GM12878 (cell line): ENCODE measurements at regions not wholly inside any gene's neighbourhood (a gene's known extent, or its start where the extent isn't known, plus 50 kb on each side); places are given as distances from the start of the nearest gene placed in this dataset.

Experiments used
- ATAC-seq: fragments of 200-7000 bp; cut with Tn5 transposase; 3 replicates; pipeline ENCODE4 v1.9.1; 2020; ENCODE audit warnings: mild to moderate bottlenecking, moderate library complexity
- BruUV-seq: library from RNA; stranded (reverse); fragments of 400-500 nt; replicated peaks from 2 replicates; lab custom pipeline; 2021; lab: Mats Ljungman, UMichigan
- CTCF ChIA-PET: fragments of 300-600 bp; sonication (Branson Sonifier 250); formaldehyde crosslinking; extraction: SDS; loops from one replicate; lab custom pipeline; 2021; ENCODE audit warnings: inconsistent platforms; lab: Yijun Ruan, JAX
- POLR2A ChIA-PET: fragments of 350-600 bp; formaldehyde crosslinking; extraction: SDS; loops from one replicate; lab custom pipeline; 2021; ENCODE audit warnings: inconsistent platforms; lab: Charles Lee
- RAD21 ChIA-PET: fragments of 300-600 bp; sonication (Branson Sonifier 250); formaldehyde crosslinking; loops from one replicate; lab custom pipeline; 2023; ENCODE audit warnings: antibody characterized with exemption; ENCODE audit not compliant: unreplicated experiment; lab: Charles Lee
- SMC1A ChIA-PET: fragments of 300-600 bp; sonication (Branson Sonifier 250); formaldehyde crosslinking; loops from one replicate; lab custom pipeline; 2023; ENCODE audit not compliant: unreplicated experiment, uncharacterized antibody; lab: Charles Lee
- DNase-seq: peaks from one replicate; pipeline ENCODE4 v3.0.0-alpha.2; 2011; ENCODE audit warnings: low read depth, low spot score
- FAIRE-seq: peaks from 3 replicates; lab custom pipeline; 2011; peaks lifted over from hg19 to GRCh38; lab: Jason Lieb, UNC
- H2AFZ ChIP-seq: 2 replicates; pipeline ENCODE4 v1.6.0; 2011; ENCODE audit warnings: low read depth, low read length, control low read depth; ENCODE audit not compliant: control insufficient read depth
- H3K27ac ChIP-seq: 2 replicates; pipeline ENCODE4 v1.5.1; 2011; ENCODE audit warnings: control low read depth; ENCODE audit not compliant: control insufficient read depth, insufficient read depth
- H3K27me3 ChIP-seq, 2 experiments: replicated peaks in 1 of 2; 2 replicates each; pipeline versions ENCODE4 v1.6.0 to v1.6.1; 2011; ENCODE audit warnings: low read length in 1 of 2; ENCODE audit not compliant: control insufficient read depth in 2 of 2, insufficient read depth in 2 of 2
- H3K36me3 ChIP-seq, 2 experiments: 2 replicates each; pipeline ENCODE4 v1.5.1; 2011; ENCODE audit warnings: low read length in 1 of 2; ENCODE audit not compliant: control insufficient read depth in 2 of 2, insufficient read depth in 2 of 2
- H3K4me1 ChIP-seq: 2 replicates; pipeline ENCODE4 v1.6.1; 2011; ENCODE audit warnings: mild to moderate bottlenecking, low read length, moderate library complexity, mixed read lengths; ENCODE audit not compliant: control insufficient read depth, insufficient read depth
- H3K4me2 ChIP-seq: 2 replicates; pipeline ENCODE4 v1.6.0; 2011; ENCODE audit warnings: control low read depth; ENCODE audit not compliant: control insufficient read depth, insufficient read depth
- H3K4me3 ChIP-seq: fragments of 200-600 bp; sonication (generic); 2 replicates; pipeline ENCODE4 v1.5.1; 2016
- H3K79me2 ChIP-seq: 2 replicates; pipeline ENCODE4 v1.6.0; 2011; ENCODE audit warnings: low read length; ENCODE audit not compliant: control insufficient read depth, insufficient read depth
- H3K9ac ChIP-seq: 2 replicates; pipeline ENCODE4 v1.8.0; 2011; ENCODE audit warnings: low read length, control low read depth, mixed read lengths; ENCODE audit not compliant: control insufficient read depth, insufficient read depth
- H3K9me3 ChIP-seq: replicated peaks from 3 replicates; pipeline ENCODE4 v1.5.1; 2011; ENCODE audit warnings: mild to moderate bottlenecking, low read length; ENCODE audit not compliant: control insufficient read depth, insufficient read depth
- H4K20me1 ChIP-seq: 2 replicates; pipeline ENCODE4 v1.6.0; 2011; ENCODE audit not compliant: control insufficient read depth, insufficient read depth
- ASH2L ChIP-seq: fragments of 300-600, 200-600 bp; sonication (generic); IDR thresholded peaks from 2 replicates; pipeline ENCODE4 v1.6.1; 2017; ENCODE audit warnings: low read depth, mild to moderate bottlenecking, borderline replicate concordance
- NBN ChIP-seq: fragments of 450-650 bp; IDR thresholded peaks from 2 replicates; pipeline ENCODE4 v1.6.1; 2016
- NFIC ChIP-seq: IDR thresholded peaks from 2 replicates; pipeline ENCODE4 v1.6.1; 2012; ENCODE audit warnings: low read depth, mild to moderate bottlenecking, inconsistent platforms, low read length, moderate library complexity
- POU2F2 ChIP-seq: IDR thresholded peaks from 3 replicates; pipeline ENCODE4 v1.6.1; 2011; ENCODE audit warnings: low read depth, mild to moderate bottlenecking, low read length, borderline replicate concordance
- STAT3 ChIP-seq: IDR thresholded peaks from 2 replicates; pipeline ENCODE4 v1.6.1; 2011; ENCODE audit warnings: low read depth, low read length, improper control_type of control experiment
- TCF12 ChIP-seq: IDR thresholded peaks from 2 replicates; pipeline ENCODE4 v1.6.1; 2011; ENCODE audit warnings: low read depth, mild to moderate bottlenecking, low read length
- YBX1 ChIP-seq: fragments of 450-650 bp; IDR thresholded peaks from 2 replicates; pipeline ENCODE4 v1.6.1; 2016; ENCODE audit warnings: antibody characterized with exemption
- WGBS: methylation state at CpG from one replicate; pipeline ENCODE4 v1.1.6; 2016; ENCODE audit warnings: low lambda C conversion rate; ENCODE audit not compliant: insufficient replicate concordance, insufficient coverage; ENCODE audit errors: missing lambda C conversion rate; 5-methylcytosine and 5-hydroxymethylcytosine counted together
- in situ Hi-C: fragments of 300-500 bp; cut with MboI; formaldehyde crosslinking; loops from 9 replicates; pipeline ENCODE4 v1.14.3; 2018; ENCODE audit warnings: mixed read lengths
- intact Hi-C: fragments of 100-400 bp; cut with micrococcal nuclease; formaldehyde crosslinking; loops from one replicate; pipeline ENCODE4 v1.14.2; 2022; ENCODE audit not compliant: unreplicated experiment
- TF ChIP-seq, protein P1 (sequence below): fragments of 450-650 bp; IDR thresholded peaks from 2 replicates; pipeline ENCODE4 v1.6.1; 2017; ENCODE audit warnings: antibody characterized with exemption, mild to moderate bottlenecking, moderate library complexity
- TF ChIP-seq, protein P2 (sequence below): IDR thresholded peaks from 2 replicates; pipeline ENCODE4 v1.6.1; 2011; ENCODE audit warnings: borderline replicate concordance, low read depth, mild to moderate bottlenecking, moderate library complexity, low read length; ENCODE audit not compliant: insufficient read depth, poor library complexity, severe bottlenecking
- TF ChIP-seq, protein P3 (sequence below): IDR thresholded peaks from 2 replicates; pipeline ENCODE4 v1.6.1; 2011; ENCODE audit warnings: low read depth, mild to moderate bottlenecking, low read length, moderate library complexity, borderline replicate concordance; ENCODE audit errors: extremely low read depth
- TF ChIP-seq, protein P4 (sequence below): fragments of 450-650 bp; IDR thresholded peaks from 2 replicates; pipeline ENCODE4 v1.6.1; 2014; ENCODE audit warnings: mild to moderate bottlenecking

DNA sequence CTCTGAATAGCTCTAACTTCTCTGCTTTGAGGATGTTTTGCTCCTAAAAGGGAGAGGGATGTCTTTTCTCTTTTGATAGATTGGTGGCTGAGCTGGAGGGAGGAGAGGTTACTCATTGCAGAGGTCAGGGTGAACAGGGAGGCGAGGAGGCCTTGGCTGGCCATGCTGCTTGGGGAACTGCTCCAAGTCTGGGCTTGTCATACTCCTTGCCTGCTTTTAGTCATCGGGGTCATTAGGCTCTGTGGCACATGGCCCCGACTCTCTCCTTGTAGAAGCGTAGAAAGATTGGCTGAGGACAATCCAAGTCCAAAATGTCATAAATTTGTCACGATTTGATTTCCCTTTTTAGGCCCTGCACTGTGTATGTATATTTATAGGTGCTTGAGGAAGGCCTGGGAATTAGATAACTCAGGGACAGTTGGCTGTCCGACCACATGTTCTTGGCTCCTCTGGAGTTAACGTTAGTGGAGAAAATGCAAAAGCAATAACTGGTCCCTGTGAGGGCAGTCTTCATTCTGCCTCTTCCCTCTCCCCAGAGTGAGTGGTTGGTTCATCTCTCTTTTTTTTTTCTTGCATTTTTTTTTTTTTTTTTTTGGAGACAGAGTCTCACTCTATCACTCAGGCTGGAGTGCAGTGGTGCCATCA is 160.1 kb downstream of the SCP2D1 start:
- DNase-seq, result no peak
- H3K9ac ChIP-seq, result no peak overlapping the region
- no peaks in the 10 kb centered on the region for H3K9me3 ChIP-seq
- ChIA-PET SMC1A (no interaction called here), CTCF (no interaction called here), RAD21 (no interaction called here), POLR2A (interaction anchor here (0.9 kb wide), 1 partner anchor 339 kb away, joined by 3 read pairs; no protein-coding TSS in a partner anchor)
- in situ Hi-C loops, result no loop called here
- H3K79me2 ChIP-seq, result no peaks in the 10 kb centered on the region
- no TSS peak for BruUV-seq
- no peaks in the 10 kb centered on the region for H3K36me3 ChIP-seq
- no peaks in the 10 kb centered on the region for H4K20me1 ChIP-seq
- intact Hi-C loops, result no loop called here
- 20% methylated on average over 7 of the region's 7 CpGs for WGBS
- no peak overlapping the region for H3K4me2 ChIP-seq
- no peaks in the 10 kb centered on the region for H3K27me3 ChIP-seq
- H3K4me1 ChIP-seq, result no peaks in the 10 kb centered on the region
- no peak overlapping the region for H3K27ac ChIP-seq
- FAIRE-seq, result no peak
- H3K4me3 ChIP-seq, result no peak overlapping the region
- no peak overlapping the region for H2AFZ ChIP-seq
- no peak for TF ChIP-seq NBN
- no peak for TF ChIP-seq NFIC
- TF ChIP-seq, protein P1, sequence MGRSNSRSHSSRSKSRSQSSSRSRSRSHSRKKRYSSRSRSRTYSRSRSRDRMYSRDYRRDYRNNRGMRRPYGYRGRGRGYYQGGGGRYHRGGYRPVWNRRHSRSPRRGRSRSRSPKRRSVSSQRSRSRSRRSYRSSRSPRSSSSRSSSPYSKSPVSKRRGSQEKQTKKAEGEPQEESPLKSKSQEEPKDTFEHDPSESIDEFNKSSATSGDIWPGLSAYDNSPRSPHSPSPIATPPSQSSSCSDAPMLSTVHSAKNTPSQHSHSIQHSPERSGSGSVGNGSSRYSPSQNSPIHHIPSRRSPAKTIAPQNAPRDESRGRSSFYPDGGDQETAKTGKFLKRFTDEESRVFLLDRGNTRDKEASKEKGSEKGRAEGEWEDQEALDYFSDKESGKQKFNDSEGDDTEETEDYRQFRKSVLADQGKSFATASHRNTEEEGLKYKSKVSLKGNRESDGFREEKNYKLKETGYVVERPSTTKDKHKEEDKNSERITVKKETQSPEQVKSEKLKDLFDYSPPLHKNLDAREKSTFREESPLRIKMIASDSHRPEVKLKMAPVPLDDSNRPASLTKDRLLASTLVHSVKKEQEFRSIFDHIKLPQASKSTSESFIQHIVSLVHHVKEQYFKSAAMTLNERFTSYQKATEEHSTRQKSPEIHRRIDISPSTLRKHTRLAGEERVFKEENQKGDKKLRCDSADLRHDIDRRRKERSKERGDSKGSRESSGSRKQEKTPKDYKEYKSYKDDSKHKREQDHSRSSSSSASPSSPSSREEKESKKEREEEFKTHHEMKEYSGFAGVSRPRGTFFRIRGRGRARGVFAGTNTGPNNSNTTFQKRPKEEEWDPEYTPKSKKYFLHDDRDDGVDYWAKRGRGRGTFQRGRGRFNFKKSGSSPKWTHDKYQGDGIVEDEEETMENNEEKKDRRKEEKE, result no peak
- ATAC-seq, result no peak

DNA sequence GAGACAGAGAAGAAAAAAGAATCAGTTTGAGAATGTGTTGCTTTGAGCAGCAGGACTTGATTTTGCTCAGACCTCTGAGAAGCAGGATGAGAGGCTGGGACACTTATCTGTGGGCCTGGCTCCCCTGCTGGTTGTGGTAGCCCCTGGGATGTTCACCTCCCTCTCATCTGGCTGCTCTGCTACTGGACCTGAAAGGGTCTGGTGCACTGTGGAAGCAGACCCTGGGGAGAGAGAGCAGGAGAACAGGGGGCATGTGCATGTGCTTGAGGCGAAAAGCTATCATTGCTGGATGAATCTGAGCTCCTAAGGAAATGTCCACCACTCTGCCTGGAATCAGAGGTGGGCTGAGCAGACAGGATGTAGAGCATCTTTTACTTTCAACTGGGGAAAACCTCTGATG is 161.1 kb downstream of the SCP2D1 start:
- intact Hi-C loops (no loop called here), in situ Hi-C loops (no loop called here)
- RAD21 ChIA-PET, result no interaction called here
- WGBS, result 38% methylated on average over 1 of the region's 1 CpG
- Histone ChIP-seq H3K36me3 (no peaks in the 10 kb centered on the region), H3K9me3 (no peaks in the 10 kb centered on the region), H3K4me1 (no peaks in the 10 kb centered on the region), H3K79me2 (no peaks in the 10 kb centered on the region), H3K4me3 (no peak overlapping the region), H2AFZ (no peak overlapping the region), H3K27ac (no peak overlapping the region), H3K27me3 (no peaks in the 10 kb centered on the region), H4K20me1 (no peaks in the 10 kb centered on the region), H3K9ac (no peak overlapping the region), H3K4me2 (no peak overlapping the region)
- no peak for ATAC-seq
- no TSS peak for BruUV-seq
- CTCF ChIA-PET, result no interaction called here
- POLR2A ChIA-PET, result interaction anchor here (0.9 kb wide), 1 partner anchor 340 kb away, joined by 3 read pairs; no protein-coding TSS in a partner anchor
- FAIRE-seq, result no peak
- no peak for DNase-seq
- SMC1A ChIA-PET, result no interaction called here
- no peak for TF ChIP-seq YBX1
- no peak for TF ChIP-seq POU2F2
- TF ChIP-seq, protein P2, sequence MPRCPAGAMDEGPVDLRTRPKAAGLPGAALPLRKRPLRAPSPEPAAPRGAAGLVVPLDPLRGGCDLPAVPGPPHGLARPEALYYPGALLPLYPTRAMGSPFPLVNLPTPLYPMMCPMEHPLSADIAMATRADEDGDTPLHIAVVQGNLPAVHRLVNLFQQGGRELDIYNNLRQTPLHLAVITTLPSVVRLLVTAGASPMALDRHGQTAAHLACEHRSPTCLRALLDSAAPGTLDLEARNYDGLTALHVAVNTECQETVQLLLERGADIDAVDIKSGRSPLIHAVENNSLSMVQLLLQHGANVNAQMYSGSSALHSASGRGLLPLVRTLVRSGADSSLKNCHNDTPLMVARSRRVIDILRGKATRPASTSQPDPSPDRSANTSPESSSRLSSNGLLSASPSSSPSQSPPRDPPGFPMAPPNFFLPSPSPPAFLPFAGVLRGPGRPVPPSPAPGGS, result no peak
- no peak for TF ChIP-seq ASH2L
- TF ChIP-seq, protein P3, sequence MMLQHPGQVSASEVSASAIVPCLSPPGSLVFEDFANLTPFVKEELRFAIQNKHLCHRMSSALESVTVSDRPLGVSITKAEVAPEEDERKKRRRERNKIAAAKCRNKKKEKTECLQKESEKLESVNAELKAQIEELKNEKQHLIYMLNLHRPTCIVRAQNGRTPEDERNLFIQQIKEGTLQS, result no peak
- no peak for TF ChIP-seq STAT3
- no peak for TF ChIP-seq TCF12
- TF ChIP-seq, protein P4, sequence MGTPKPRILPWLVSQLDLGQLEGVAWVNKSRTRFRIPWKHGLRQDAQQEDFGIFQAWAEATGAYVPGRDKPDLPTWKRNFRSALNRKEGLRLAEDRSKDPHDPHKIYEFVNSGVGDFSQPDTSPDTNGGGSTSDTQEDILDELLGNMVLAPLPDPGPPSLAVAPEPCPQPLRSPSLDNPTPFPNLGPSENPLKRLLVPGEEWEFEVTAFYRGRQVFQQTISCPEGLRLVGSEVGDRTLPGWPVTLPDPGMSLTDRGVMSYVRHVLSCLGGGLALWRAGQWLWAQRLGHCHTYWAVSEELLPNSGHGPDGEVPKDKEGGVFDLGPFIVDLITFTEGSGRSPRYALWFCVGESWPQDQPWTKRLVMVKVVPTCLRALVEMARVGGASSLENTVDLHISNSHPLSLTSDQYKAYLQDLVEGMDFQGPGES, result no peak
